A673 (cell line): ENCODE measurements at regions not wholly inside any gene's neighbourhood (a gene's known extent, or its start where the extent isn't known, plus 50 kb on each side); places are given as distances from the start of the nearest gene placed in this dataset.
"Not testable (repeated sequence)": the region's sequence is repeated elsewhere in the genome, so short reads cannot be mapped to it uniquely, and the experiment has no call there.

ENCODE experiments used
- BruUV-seq: library from RNA; stranded (reverse); fragments of 400-500 nt; replicated peaks from 2 replicates; lab custom pipeline; 2021; lab: Mats Ljungman, UMichigan
- CTCF ChIA-PET: fragments of 300-600 bp; sonication (Branson Sonifier 250); formaldehyde crosslinking; loops from one replicate; lab custom pipeline; 2022; ENCODE audit warnings: antibody characterized with exemption; lab: Charles Lee
- POLR2A ChIA-PET: fragments of 300-600 bp; sonication (Branson Sonifier 250); formaldehyde crosslinking; loops from one replicate; lab custom pipeline; 2022; ENCODE audit warnings: antibody characterized with exemption; ENCODE audit not compliant: low non-redundant PET; lab: Charles Lee
- DNase-seq: peaks from one replicate; pipeline ENCODE4 v3.0.0-alpha.2; 2015; ENCODE audit warnings: low spot score
- H3K27ac ChIP-seq: fragments of 200-600 bp; sonication (generic); 2 replicates; pipeline ENCODE4 v1.5.1; 2016; ENCODE audit warnings: mixed run types, low read depth, mild to moderate bottlenecking, mixed read lengths, antibody characterized with exemption, low read length; ENCODE audit not compliant: poor library complexity, severe bottlenecking
- H3K27me3 ChIP-seq: fragments of 200-600 bp; sonication (generic); replicated peaks from 2 replicates; pipeline ENCODE4 v1.6.1; 2017; ENCODE audit warnings: mixed run types, low read depth, mild to moderate bottlenecking, mixed read lengths, antibody characterized with exemption, low read length; ENCODE audit not compliant: insufficient read depth, poor library complexity
- H3K36me3 ChIP-seq: fragments of 200-600 bp; sonication (generic); 2 replicates; pipeline ENCODE4 v1.6.1; 2016; ENCODE audit warnings: mixed run types, mild to moderate bottlenecking, mixed read lengths, antibody characterized with exemption, low read length; ENCODE audit not compliant: insufficient read depth, poor library complexity, severe bottlenecking
- H3K4me1 ChIP-seq: fragments of 200-600 bp; sonication (generic); 2 replicates; pipeline ENCODE4 v1.6.1; 2017; ENCODE audit warnings: mixed run types, mild to moderate bottlenecking, mixed read lengths, antibody characterized with exemption, low read length; ENCODE audit not compliant: insufficient read depth, poor library complexity, severe bottlenecking
- H3K4me3 ChIP-seq: fragments of 200-600 bp; sonication (generic); 2 replicates; pipeline ENCODE4 v1.5.1; 2016; ENCODE audit warnings: low read depth, mixed run types, mild to moderate bottlenecking, mixed read lengths, low read length; ENCODE audit not compliant: poor library complexity, severe bottlenecking
- H3K9me3 ChIP-seq: fragments of 200-600 bp; sonication (generic); 2 replicates; pipeline ENCODE4 v1.6.1; 2016; ENCODE audit warnings: mixed run types, low read depth, mild to moderate bottlenecking, mixed read lengths, antibody characterized with exemption, low read length; ENCODE audit not compliant: poor library complexity, severe bottlenecking
- CTCF ChIP-seq: fragments of 300-800, 200-600 bp; sonication (generic); conservative IDR thresholded peaks from 2 replicates; pipeline ENCODE4 v1.5.1; 2017; ENCODE audit warnings: low read depth, mild to moderate bottlenecking, antibody characterized with exemption, low read length, moderate library complexity, mixed read lengths
- EZH2 ChIP-seq: fragments of 200-600 bp; sonication (generic); IDR thresholded peaks from 2 replicates; pipeline ENCODE4 v1.6.1; 2017; ENCODE audit warnings: borderline replicate concordance, low read depth, mild to moderate bottlenecking, mixed read lengths, antibody characterized with exemption, low read length; ENCODE audit not compliant: poor library complexity, severe bottlenecking
- intact Hi-C: fragments of 100-400 bp; cut with micrococcal nuclease; formaldehyde crosslinking; loops from one replicate; pipeline ENCODE4 v1.10.0; 2022; ENCODE audit not compliant: unreplicated experiment

GRCh38 chr1:96562094-96562493 is 159.5 kb upstream of the PTBP2 start:
- Histone ChIP-seq H3K36me3 (no peaks in the 10 kb centered on the region), H3K9me3 (no peaks in the 10 kb centered on the region), H3K27ac (no peak overlapping the region), H3K4me1 (no peaks in the 10 kb centered on the region), H3K4me3 (no peak overlapping the region), H3K27me3 (no peaks in the 10 kb centered on the region)
- intact Hi-C loops, result no loop called here
- TF ChIP-seq EZH2, result no peak
- TF ChIP-seq CTCF, result no peak
- ChIA-PET POLR2A (no interaction called here), CTCF (no interaction called here)
- BruUV-seq, result no TSS peak
- DNase-seq, result no peak

- DNase-seq, H3K4me1 ChIP-seq, BruUV-seq, H3K27me3 ChIP-seq, H3K9me3 ChIP-seq, intact Hi-C loops, CTCF ChIA-PET, H3K36me3 ChIP-seq, H3K4me3 ChIP-seq, H3K27ac ChIP-seq, POLR2A ChIA-PET: not testable (repeated sequence)
Measured at GRCh38 chr1:96564401-96564800, 157.2 kb upstream of the PTBP2 start.

- TF ChIP-seq EZH2, result no peak
- TF ChIP-seq CTCF, result no peak
- Histone ChIP-seq H3K9me3 (no peaks in the 10 kb centered on the region), H3K4me1 (no peaks in the 10 kb centered on the region), H3K36me3 (no peaks in the 10 kb centered on the region), H3K27me3 (no peaks in the 10 kb centered on the region), H3K27ac (no peak overlapping the region), H3K4me3 (no peak overlapping the region)
- CTCF ChIA-PET, result no interaction called here
- DNase-seq, result no peak
- POLR2A ChIA-PET, result no interaction called here
- BruUV-seq, result no TSS peak
- intact Hi-C loops, result no loop called here
Measured at GRCh38 chr1:96565546-96565945, 156.0 kb upstream of the PTBP2 start.

GRCh38 chr1:96568639-96569038 is 152.9 kb upstream of the PTBP2 start:
- no peak overlapping the region for H3K27ac ChIP-seq
- ChIA-PET CTCF (no interaction called here), POLR2A (no interaction called here)
- no peaks in the 10 kb centered on the region for H3K9me3 ChIP-seq
- intact Hi-C loops, result no loop called here
- H3K27me3 ChIP-seq, result no peaks in the 10 kb centered on the region
- H3K36me3 ChIP-seq, result no peaks in the 10 kb centered on the region
- no peak for TF ChIP-seq EZH2
- no peaks in the 10 kb centered on the region for H3K4me1 ChIP-seq
- DNase-seq, result no peak
- no peak overlapping the region for H3K4me3 ChIP-seq
- BruUV-seq, result no TSS peak
